IMR-90 (cell line): ENCODE measurements at regions not wholly inside any gene's neighbourhood (a gene's known extent, or its start where the extent isn't known, plus 50 kb on each side); places are given as distances from the start of the nearest gene placed in this dataset.

Source experiments
- ATAC-seq: fragments of 200-7000 bp; cut with Tn5 transposase; 2 replicates; pipeline ENCODE4 v1.9.1; 2020; ENCODE audit warnings: low read depth, mild to moderate bottlenecking, moderate library complexity
- BruUV-seq: library from RNA; stranded (reverse); fragments of 400-500 nt; replicated peaks from 2 replicates; lab custom pipeline; 2021; lab: Mats Ljungman, UMichigan
- CTCF ChIA-PET: fragments of 300-600 bp; formaldehyde crosslinking; extraction: SDS; loops from one replicate; lab custom pipeline; 2021; ENCODE audit warnings: antibody characterized with exemption; lab: Yijun Ruan, JAX
- POLR2A ChIA-PET: fragments of 300-600 bp; sonication (Branson Sonifier 250); formaldehyde crosslinking; loops from one replicate; lab custom pipeline; 2022; ENCODE audit warnings: antibody characterized with exemption; ENCODE audit not compliant: unreplicated experiment; lab: Charles Lee
- DNase-seq: peaks from one replicate; pipeline ENCODE4 v3.0.0; 2013
- H2AFZ ChIP-seq: replicated peaks from 2 replicates; pipeline ENCODE3; 2013; ENCODE audit warnings: low read length, mild to moderate bottlenecking; ENCODE audit not compliant: poor library complexity
- H2AK5ac ChIP-seq: 2 replicates; pipeline ENCODE4 v1.6.1; 2013; ENCODE audit warnings: low read depth, low read length, inconsistent platforms
- H2AK9ac ChIP-seq: replicated peaks from 2 replicates; pipeline ENCODE3; 2013; ENCODE audit warnings: mild to moderate bottlenecking, low read depth, low read length, moderate library complexity; ENCODE audit not compliant: poor library complexity
- H2BK120ac ChIP-seq: 2 replicates; pipeline ENCODE4 v1.6.1; 2013; ENCODE audit warnings: low read depth, low read length, inconsistent platforms
- H2BK15ac ChIP-seq: 3 replicates; pipeline ENCODE4 v1.6.1; 2013; ENCODE audit warnings: low read depth, low read length, inconsistent platforms
- H2BK20ac ChIP-seq: 2 replicates; pipeline ENCODE4 v1.6.1; 2013; ENCODE audit warnings: low read depth, mild to moderate bottlenecking, inconsistent platforms, low read length, moderate library complexity
- H2BK5ac ChIP-seq: 2 replicates; pipeline ENCODE4 v1.6.1; 2013; ENCODE audit warnings: mild to moderate bottlenecking, low read depth, low read length, inconsistent platforms; ENCODE audit not compliant: poor library complexity, severe bottlenecking
- H3K14ac ChIP-seq: replicated peaks from 2 replicates; pipeline ENCODE4 v1.6.1; 2013; ENCODE audit warnings: low read depth, low read length, inconsistent platforms
- H3K18ac ChIP-seq: 2 replicates; pipeline ENCODE4 v1.6.1; 2013; ENCODE audit warnings: low read depth, low read length, control low read depth
- H3K23ac ChIP-seq: 2 replicates; pipeline ENCODE4 v1.6.1; 2013; ENCODE audit warnings: low read depth, low read length, inconsistent platforms
- H3K27ac ChIP-seq: 2 replicates; pipeline ENCODE4 v1.5.1; 2013; ENCODE audit warnings: mild to moderate bottlenecking, control low read depth, low read length; ENCODE audit not compliant: insufficient read depth
- H3K27me3 ChIP-seq: 2 replicates; pipeline ENCODE4 v1.6.1; 2013; ENCODE audit warnings: low read length; ENCODE audit not compliant: control insufficient read depth, insufficient read depth
- H3K36me3 ChIP-seq: 2 replicates; pipeline ENCODE4 v1.6.1; 2013; ENCODE audit warnings: low read length, mixed read lengths; ENCODE audit not compliant: control insufficient read depth, insufficient read depth
- H3K4ac ChIP-seq: 2 replicates; pipeline ENCODE4 v1.6.1; 2013; ENCODE audit warnings: low read depth, low read length, inconsistent platforms
- H3K4me1 ChIP-seq: 2 replicates; pipeline ENCODE4 v1.6.1; 2013; ENCODE audit warnings: low read length, mixed read lengths; ENCODE audit not compliant: control insufficient read depth, insufficient read depth
- H3K4me2 ChIP-seq: 2 replicates; pipeline ENCODE4 v1.6.1; 2013; ENCODE audit warnings: low read depth, mild to moderate bottlenecking, control low read depth, low read length, moderate library complexity
- H3K4me3 ChIP-seq: 2 replicates; pipeline ENCODE4 v1.5.1; 2013; ENCODE audit warnings: low read depth, mild to moderate bottlenecking, control low read depth, low read length, moderate library complexity; ENCODE audit not compliant: insufficient read depth
- H3K56ac ChIP-seq: 2 replicates; pipeline ENCODE4 v1.6.1; 2013; ENCODE audit warnings: low read length, inconsistent platforms; ENCODE audit not compliant: insufficient read depth; ENCODE audit errors: extremely low read depth
- H3K79me1 ChIP-seq, 2 experiments: 2 replicates each; pipeline ENCODE4 v1.6.1; 2013; ENCODE audit warnings: low read length in 2 of 2, inconsistent platforms in 1 of 2, low read depth in 1 of 2
- H3K9ac ChIP-seq: 2 replicates; pipeline ENCODE4 v1.6.1; 2013; ENCODE audit warnings: low read depth, low read length, control low read depth
- H3K9me1 ChIP-seq: 2 replicates; pipeline ENCODE4 v1.6.1; 2013; ENCODE audit warnings: low read length, inconsistent platforms; ENCODE audit not compliant: insufficient read depth
- H3K9me3 ChIP-seq: 2 replicates; pipeline ENCODE4 v1.6.1; 2013; ENCODE audit warnings: low read length; ENCODE audit not compliant: control insufficient read depth, insufficient read depth
- H4K20me1 ChIP-seq: 2 replicates; pipeline ENCODE4 v1.6.1; 2013; ENCODE audit warnings: low read length, inconsistent platforms; ENCODE audit not compliant: insufficient read depth
- H4K5ac ChIP-seq: 2 replicates; pipeline ENCODE4 v1.6.1; 2013; ENCODE audit warnings: mild to moderate bottlenecking, low read depth, low read length, control low read depth
- H4K8ac ChIP-seq, 2 experiments: 2 replicates each; pipeline ENCODE4 v1.6.1; 2013; ENCODE audit warnings: low read depth in 2 of 2, low read length in 2 of 2, control low read depth in 1 of 2, inconsistent platforms in 1 of 2
- H4K91ac ChIP-seq: 2 replicates; pipeline ENCODE4 v1.6.1; 2013; ENCODE audit warnings: low read depth, low read length, inconsistent platforms; ENCODE audit not compliant: insufficient read depth
- BHLHE40 ChIP-seq: fragments of 150-350 bp; IDR thresholded peaks from 2 replicates; pipeline ENCODE4 v1.6.1; 2016; ENCODE audit warnings: mild to moderate bottlenecking, low read depth, low read length
- CTCF ChIP-seq: conservative IDR thresholded peaks from 2 replicates; pipeline ENCODE4 v1.5.1; 2012; ENCODE audit warnings: mild to moderate bottlenecking, low read depth, low read length, improper control_type of control experiment
- ELK1 ChIP-seq: fragments of 150-350 bp; IDR thresholded peaks from 2 replicates; pipeline ENCODE4 v1.6.1; 2016; ENCODE audit warnings: low read depth, mild to moderate bottlenecking, low read length, moderate library complexity, borderline replicate concordance
- FOS ChIP-seq: fragments of 150-350 bp; IDR thresholded peaks from 2 replicates; pipeline ENCODE4 v1.6.1; 2016; ENCODE audit warnings: low read depth, low read length
- MAZ ChIP-seq: IDR thresholded peaks from 2 replicates; pipeline ENCODE4 v1.6.1; 2012; ENCODE audit warnings: low read depth, mild to moderate bottlenecking, low read length, improper control_type of control experiment, moderate library complexity, borderline replicate concordance
- POLR2A ChIP-seq: IDR thresholded peaks from 2 replicates; pipeline ENCODE4 v1.6.1; 2012; ENCODE audit warnings: mild to moderate bottlenecking, low read depth, low read length
- RAD21 ChIP-seq: IDR thresholded peaks from 2 replicates; pipeline ENCODE4 v1.6.1; 2012; ENCODE audit warnings: low read length, improper control_type of control experiment
- RCOR1 ChIP-seq: IDR thresholded peaks from 2 replicates; pipeline ENCODE4 v1.6.1; 2012; ENCODE audit warnings: mild to moderate bottlenecking, low read length, improper control_type of control experiment; ENCODE audit not compliant: insufficient replicate concordance
- SMC3 ChIP-seq: fragments of 150-350 bp; IDR thresholded peaks from 2 replicates; pipeline ENCODE4 v1.6.1; 2016; ENCODE audit warnings: low read depth, mild to moderate bottlenecking, antibody characterized with exemption, low read length, moderate library complexity
- USF2 ChIP-seq: fragments of 150-350 bp; IDR thresholded peaks from 2 replicates; pipeline ENCODE4 v1.6.1; 2017; ENCODE audit warnings: mild to moderate bottlenecking, antibody characterized with exemption, low read length, low read depth
- WGBS, 2 experiments: methylation state at CpG; one replicate each; pipeline versions ENCODE4 v1.1.5 to v1.1.7; 2013; ENCODE audit warnings: missing lambda C conversion rate in 2 of 2; ENCODE audit not compliant: insufficient read length in 1 of 2; ENCODE audit errors: extremely low coverage in 2 of 2; 5-methylcytosine and 5-hydroxymethylcytosine counted together
- dilution Hi-C: fragments of 300-500 bp; cut with HindIII; formaldehyde crosslinking; loops from one replicate; pipeline ENCODE4 v1.14.3; 2018; ENCODE audit warnings: low sequenced_read_pairs; ENCODE audit not compliant: unreplicated experiment
- in situ Hi-C: fragments of 300-500 bp; cut with MboI; formaldehyde crosslinking; loops from 3 replicates; pipeline ENCODE4 v1.14.3; 2019; ENCODE audit warnings: low sequenced_read_pairs, inconsistent platforms, mixed read lengths
- intact Hi-C: fragments of 100-400 bp; cut with micrococcal nuclease; formaldehyde crosslinking; loops from 2 replicates; pipeline ENCODE4 v1.10.0; 2022

- H3K23ac ChIP-seq = no peak overlapping the region
- H2BK20ac ChIP-seq = 0 out of 2 replicates have a peak overlapping the region, but pooled peaks have one; percentile 31
- H2BK15ac ChIP-seq = peak overlapping the region; percentile 47; the same call in 1 of the 3 replicates
- peaks cover 4% of the 10 kb centered on the region; the same call in 1 of the 2 replicates for H3K9me1 ChIP-seq
- DNase-seq (peak; percentile 4), ATAC-seq (peak; percentile 81)
- H3K4ac ChIP-seq = peak overlapping the region; percentile 63
- no peaks in the 10 kb centered on the region for H3K36me3 ChIP-seq
- peak overlapping the region; percentile 40 for H2AFZ ChIP-seq
- no peak overlapping the region for H3K9ac ChIP-seq
- POLR2A ChIA-PET = no interaction called here
- no TSS peak for BruUV-seq
- dilution Hi-C loops (no loop called here), intact Hi-C loops (no loop called here), in situ Hi-C loops (no loop called here)
- no peak overlapping the region for H2BK5ac ChIP-seq
- peak overlapping the region; percentile 46; the same call in 1 of the 2 replicates for H3K27ac ChIP-seq
- CTCF ChIA-PET = no interaction called here
- no peaks in the 10 kb centered on the region for H3K79me1 ChIP-seq
- peaks cover 3% of the 10 kb centered on the region; the same call in 1 of the 2 replicates for H3K4me1 ChIP-seq
- TF ChIP-seq CTCF = no peak
- no peak for TF ChIP-seq USF2
- TF ChIP-seq BHLHE40 = no peak
- no peak for TF ChIP-seq MAZ
- TF ChIP-seq RCOR1 = no peak
- TF ChIP-seq RAD21 = no peak
- no peak for TF ChIP-seq ELK1
- no peak for TF ChIP-seq POLR2A
- no peak for TF ChIP-seq FOS
- no peak for TF ChIP-seq SMC3
- peak overlapping the region; percentile 57 for H2BK120ac ChIP-seq
- no peak overlapping the region for H3K14ac ChIP-seq
- H4K5ac ChIP-seq = peak overlapping the region; percentile 52; the same call in 1 of the 2 replicates
- peaks cover 7% of the 10 kb centered on the region for H3K9me3 ChIP-seq
- peak overlapping the region in 1 of 2 experiments; percentile 56; a peak in 1 of 4 replicates for H4K8ac ChIP-seq
- H3K56ac ChIP-seq = no peak overlapping the region
- no peak overlapping the region for H2AK9ac ChIP-seq
- H2AK5ac ChIP-seq = 0 out of 2 replicates have a peak overlapping the region, but pooled peaks have one; percentile 27
- H3K4me2 ChIP-seq = peak overlapping the region; percentile 53; the same call in 1 of the 2 replicates
- H3K18ac ChIP-seq = peak overlapping the region; percentile 4; the same call in 1 of the 2 replicates
- 0 out of 2 replicates have a peak overlapping the region, but pooled peaks have one; percentile 30 for H4K91ac ChIP-seq
- no peak overlapping the region for H3K4me3 ChIP-seq
- no peaks in the 10 kb centered on the region for H3K27me3 ChIP-seq
- H4K20me1 ChIP-seq = no peaks in the 10 kb centered on the region
- WGBS, 2 experiments = no CpG with 5 or more reads among the region's 1 CpG
Observed at GRCh38 chr6:113258771-113259170, 598.4 kb upstream of the MARCKS start.
